ENCODE measurements at regions not wholly inside any gene's neighbourhood (a gene's known extent, or its start where the extent isn't known, plus 50 kb on each side); places are given as distances from the start of the nearest gene placed in this dataset.

DNA sequence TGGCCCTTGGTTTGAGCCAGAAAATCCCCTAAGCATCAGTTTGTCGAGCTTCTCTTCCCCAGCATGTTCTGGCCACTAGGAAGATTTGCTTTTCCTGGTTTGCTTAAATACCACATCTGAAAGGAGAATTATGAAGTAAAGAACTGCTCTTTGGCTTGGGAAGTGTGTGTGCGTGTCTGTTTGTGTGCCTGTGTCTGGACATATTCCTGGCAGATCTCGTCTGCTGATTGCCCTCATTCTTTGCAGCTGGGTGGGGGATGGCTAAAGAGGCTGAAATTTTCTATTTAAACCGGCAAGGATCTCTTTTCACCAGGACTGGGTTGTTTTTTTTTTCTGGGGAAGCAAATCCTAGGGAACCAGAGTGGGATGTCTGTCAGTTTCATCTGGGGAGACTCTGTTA lies 57.3 kb upstream of the MBOAT2 start:
- TF ChIP-seq SMAD5 (IDR thresholded peaks at IDR 0.05; ENCODE audit: low read depth) = no peak
- no peak for TF ChIP-seq YY1 (IDR thresholded peaks at IDR 0.05; ENCODE audit: low read depth, low read length)
- TF ChIP-seq, protein P1, sequence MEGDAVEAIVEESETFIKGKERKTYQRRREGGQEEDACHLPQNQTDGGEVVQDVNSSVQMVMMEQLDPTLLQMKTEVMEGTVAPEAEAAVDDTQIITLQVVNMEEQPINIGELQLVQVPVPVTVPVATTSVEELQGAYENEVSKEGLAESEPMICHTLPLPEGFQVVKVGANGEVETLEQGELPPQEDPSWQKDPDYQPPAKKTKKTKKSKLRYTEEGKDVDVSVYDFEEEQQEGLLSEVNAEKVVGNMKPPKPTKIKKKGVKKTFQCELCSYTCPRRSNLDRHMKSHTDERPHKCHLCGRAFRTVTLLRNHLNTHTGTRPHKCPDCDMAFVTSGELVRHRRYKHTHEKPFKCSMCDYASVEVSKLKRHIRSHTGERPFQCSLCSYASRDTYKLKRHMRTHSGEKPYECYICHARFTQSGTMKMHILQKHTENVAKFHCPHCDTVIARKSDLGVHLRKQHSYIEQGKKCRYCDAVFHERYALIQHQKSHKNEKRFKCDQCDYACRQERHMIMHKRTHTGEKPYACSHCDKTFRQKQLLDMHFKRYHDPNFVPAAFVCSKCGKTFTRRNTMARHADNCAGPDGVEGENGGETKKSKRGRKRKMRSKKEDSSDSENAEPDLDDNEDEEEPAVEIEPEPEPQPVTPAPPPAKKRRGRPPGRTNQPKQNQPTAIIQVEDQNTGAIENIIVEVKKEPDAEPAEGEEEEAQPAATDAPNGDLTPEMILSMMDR (IDR thresholded peaks at IDR 0.05 in 2 of 3, conservative IDR thresholded peaks at IDR 0.05 in 1 of 3; ENCODE audit: control insufficient read depth in 2 of 3, extremely low read depth in 1 of 3, insufficient read depth in 1 of 3, low read depth in 3 of 3, low read length in 3 of 3) = no peak
- no peak for TF ChIP-seq ASH2L (IDR thresholded peaks at IDR 0.05; ENCODE audit: borderline replicate concordance, low read depth)
- TF ChIP-seq HCFC1 (IDR thresholded peaks at IDR 0.05; ENCODE audit: low read length) = no peak
- no peak for TF ChIP-seq NFIC (IDR thresholded peaks at IDR 0.05; ENCODE audit: low read depth, low read length)
